Right cardiac atrium (tissue), 5 donors: ENCODE measurements at regions not wholly inside any gene's neighbourhood (a gene's known extent, or its start where the extent isn't known, plus 50 kb on each side); places are given as distances from the start of the nearest gene placed in this dataset.
"Not testable (repeated sequence)": the region's sequence is repeated elsewhere in the genome, so short reads cannot be mapped to it uniquely, and the experiment has no call there.

Experiments
- ATAC-seq, 2 donors: fragments of 200-7000 bp; cut with Tn5 transposase; one replicate each; pipeline versions ENCODE4 v1.8.0 to v1.9.1; 2020; ENCODE audit warnings: moderate library complexity in 2 of 2, mild to moderate bottlenecking in 1 of 2
- DNase-seq, 3 donors: peaks; one replicate each; pipeline ENCODE4 v3.0.0-alpha.2; 2020
- H3K27ac ChIP-seq: one replicate; pipeline ENCODE4 v1.5.1; 2013; ENCODE audit warnings: mild to moderate bottlenecking, low read length, control low read depth, moderate library complexity
- H3K27me3 ChIP-seq: one replicate; pipeline ENCODE4 v1.6.1; 2013; ENCODE audit not compliant: control insufficient read depth, insufficient read depth
- H3K4me1 ChIP-seq: one replicate; pipeline ENCODE4 v1.6.1; 2013; ENCODE audit warnings: low read length; ENCODE audit not compliant: control insufficient read depth, insufficient read depth
- H3K4me3 ChIP-seq: one replicate; pipeline ENCODE4 v1.5.1; 2013; ENCODE audit warnings: low read length, control low read depth
- H3K9me3 ChIP-seq: one replicate; pipeline ENCODE4 v1.6.1; 2013; ENCODE audit warnings: low read length; ENCODE audit not compliant: control insufficient read depth
- WGBS: extraction: QIAGEN DNeasy Blood & Tissue Kit; methylation state at CpG from one replicate; pipeline ENCODE4 v1.1.7; 2013; 5-methylcytosine and 5-hydroxymethylcytosine counted together
- intact Hi-C, 4 donors: fragments of 100-400 bp; cut with DNase I; formaldehyde crosslinking; loops; one replicate each; pipeline versions ENCODE4 v1.11.0 to v1.14.0; 2022 to 2023
- donor health status: healthy with polysubstance abuse.
- donor health status: DM: no; HTN: yes; CAD: no.
- donor health status: DM: no; HTN: no; CAD: no.
- donor health status: DM: no; HTN: yes; CAD: no; lungs with severe emphysema.
- donor health status: DM: yes; HTN: yes; CAD: no.

DNA sequence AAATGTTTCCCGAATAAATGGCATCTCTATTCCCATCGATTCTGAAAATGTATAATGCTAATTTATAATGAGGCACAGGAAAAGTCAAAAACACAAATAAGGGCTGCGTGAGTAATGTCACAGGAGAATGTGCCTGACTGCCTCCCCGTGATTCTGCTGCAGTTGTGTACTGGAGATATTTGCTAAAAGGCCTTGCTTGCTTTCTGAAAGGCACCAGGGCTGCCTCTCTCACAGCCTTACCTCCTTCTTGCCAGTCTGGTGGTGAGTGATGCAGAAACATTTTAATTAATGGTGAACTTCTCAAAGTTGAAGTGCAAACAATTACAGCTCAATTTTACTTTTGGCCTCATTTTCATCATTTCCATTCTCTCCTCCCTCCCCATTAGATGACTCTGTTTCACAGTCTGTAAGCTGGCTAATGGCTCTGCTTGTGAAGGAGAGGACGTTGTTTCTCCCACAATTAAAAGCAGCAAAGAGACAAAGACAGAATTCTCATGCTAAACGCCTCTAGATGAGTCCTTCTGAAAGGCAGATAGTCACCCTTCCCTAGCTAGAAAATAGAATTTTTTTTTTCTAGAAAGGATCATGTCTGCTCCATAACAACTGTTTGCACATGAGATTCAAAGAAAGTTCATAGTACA is 377.6 kb downstream of the MDFIC start:
- Histone ChIP-seq H3K4me3 (no peak overlapping the region), H3K27ac (no peak overlapping the region), H3K9me3 (no peaks in the 10 kb centered on the region), H3K27me3 (no peaks in the 10 kb centered on the region), H3K4me1 (no peaks in the 10 kb centered on the region)
- 67% methylated on average over 6 of the region's 6 CpGs for WGBS
- DNase-seq (no peak), ATAC-seq (no peak)
- intact Hi-C loops: no loop called here

DNA sequence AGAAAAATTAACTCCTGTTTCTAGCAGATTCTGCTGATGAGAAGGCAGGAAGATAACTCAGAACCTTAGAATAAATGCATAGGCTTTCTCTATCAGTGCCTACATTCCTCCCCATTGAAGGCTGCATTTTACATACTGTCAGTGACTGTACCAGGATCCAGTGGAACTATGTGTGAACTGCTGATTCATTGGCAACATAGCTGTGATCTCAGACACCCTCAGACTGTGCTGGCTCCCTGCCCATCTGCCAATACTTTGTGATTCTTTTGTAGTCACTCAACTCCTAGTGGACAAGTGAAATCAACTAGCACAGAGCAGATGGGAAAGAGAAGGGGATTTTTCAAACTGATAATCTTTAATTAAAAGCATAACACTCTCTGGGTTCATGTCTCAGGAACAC is 375.8 kb downstream of the MDFIC start:
- Histone ChIP-seq H3K4me1 (no peaks in the 10 kb centered on the region), H3K4me3 (no peak overlapping the region), H3K9me3 (no peaks in the 10 kb centered on the region), H3K27me3 (no peaks in the 10 kb centered on the region), H3K27ac (no peak overlapping the region)
- ATAC-seq (no peak), DNase-seq (peak; percentile 20 to 39 (median 30))
- intact Hi-C loops: no loop called here

DNA sequence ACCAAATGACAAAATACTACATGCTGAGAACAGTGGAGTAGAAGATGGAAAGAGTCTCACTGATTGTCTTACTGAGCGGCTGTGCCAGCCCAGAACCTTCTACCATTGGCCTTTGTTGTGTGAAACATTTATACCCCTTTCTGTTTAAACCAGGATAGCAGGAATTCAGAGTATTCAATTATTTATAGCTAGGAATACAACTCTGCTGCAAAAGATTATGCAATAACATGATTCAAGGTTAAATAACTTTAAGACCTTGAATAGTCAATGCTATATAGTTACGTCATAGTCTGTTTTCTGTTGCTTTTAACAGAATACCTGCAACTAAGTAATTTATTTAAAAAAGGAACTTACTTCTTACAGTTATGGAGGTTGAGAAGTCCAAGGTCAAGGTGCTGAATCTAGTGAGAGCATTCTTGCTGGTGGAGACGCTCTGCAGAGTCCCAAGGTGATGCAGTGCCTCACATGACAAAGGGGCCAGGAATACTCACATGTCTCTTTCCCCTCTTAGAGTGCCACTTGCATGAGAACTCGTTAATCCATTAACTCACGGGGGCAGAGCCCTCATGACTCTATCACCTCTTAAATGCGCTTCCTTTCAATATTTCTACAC is 371.8 kb downstream of the MDFIC start:
- H3K27me3 ChIP-seq: no peaks in the 10 kb centered on the region
- ATAC-seq: no peak
- no peak overlapping the region for H3K27ac ChIP-seq
- WGBS: 70% methylated on average over 6 of the region's 6 CpGs
- no peaks in the 10 kb centered on the region for H3K9me3 ChIP-seq
- no peak for DNase-seq
- intact Hi-C loops: no loop called here
- H3K4me3 ChIP-seq: no peak overlapping the region
- no peaks in the 10 kb centered on the region for H3K4me1 ChIP-seq

DNA sequence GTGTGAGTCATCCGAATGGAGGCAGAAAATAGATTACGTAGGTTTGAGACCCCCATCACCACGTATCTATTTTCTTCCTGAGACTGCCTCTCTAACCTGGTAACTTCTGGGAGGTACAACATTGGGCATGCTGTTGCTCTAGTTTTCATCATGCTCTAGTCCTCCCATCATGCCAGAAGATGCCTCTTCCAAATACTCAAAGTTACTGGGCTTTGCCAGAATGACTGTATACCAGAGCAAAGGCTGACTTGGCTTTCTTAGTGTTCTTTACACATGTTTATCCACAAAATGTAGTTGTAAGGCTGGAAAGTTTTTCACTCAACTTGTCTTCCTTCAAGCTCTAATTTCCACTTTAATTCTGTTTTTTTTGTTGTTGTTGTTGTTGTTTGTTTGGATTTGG is 370.5 kb downstream of the MDFIC start:
- Histone ChIP-seq H3K4me1 (no peaks in the 10 kb centered on the region), H3K27me3 (no peaks in the 10 kb centered on the region), H3K4me3 (no peak overlapping the region), H3K27ac (no peak overlapping the region), H3K9me3 (no peaks in the 10 kb centered on the region)
- ATAC-seq (no peak), DNase-seq (no peak)
- intact Hi-C loops: no loop called here
- WGBS: 89% methylated on average over 3 of the region's 3 CpGs

GRCh38 chr7:115289971-115290370 is 368.1 kb downstream of the MDFIC start:
- no peak for ATAC-seq
- no peak for DNase-seq
- Histone ChIP-seq H3K27me3 (no peaks in the 10 kb centered on the region), H3K27ac (no peak overlapping the region), H3K9me3 (no peaks in the 10 kb centered on the region), H3K4me1 (no peaks in the 10 kb centered on the region), H3K4me3 (no peak overlapping the region)
- intact Hi-C loops: no loop called here
- WGBS: 91% methylated on average over 2 of the region's 2 CpGs

- DNase-seq (no peak), ATAC-seq (no peak)
- 92% methylated on average over 1 of the region's 1 CpG for WGBS
- Histone ChIP-seq H3K9me3 (no peaks in the 10 kb centered on the region), H3K27me3 (no peaks in the 10 kb centered on the region), H3K4me1 (no peaks in the 10 kb centered on the region), H3K27ac (no peak overlapping the region), H3K4me3 (no peak overlapping the region)
- intact Hi-C loops: no loop called here
Observed at GRCh38 chr7:115276791-115277190, 354.9 kb downstream of the MDFIC start.

DNA sequence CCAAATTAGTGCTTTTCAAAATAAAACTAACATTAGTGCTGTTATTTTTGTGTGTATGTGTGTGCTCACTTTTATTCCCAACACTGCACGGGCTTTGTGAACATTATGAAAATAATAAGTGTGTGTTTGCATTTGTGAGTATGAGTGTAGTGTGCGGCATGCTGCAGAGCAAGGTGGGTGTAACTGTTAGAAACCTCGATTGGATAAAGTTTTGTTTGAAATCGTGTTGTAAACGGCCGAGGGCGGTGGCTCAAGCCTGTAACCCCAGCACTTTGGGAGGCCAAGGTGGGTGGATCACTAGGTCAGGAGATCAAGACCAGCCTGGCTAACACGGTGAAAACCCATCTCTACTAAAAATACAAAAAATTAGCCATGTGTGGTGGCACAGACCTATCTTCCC is 352.0 kb downstream of the MDFIC start:
- 87% methylated on average over 8 of the region's 8 CpGs for WGBS
- H3K27me3 ChIP-seq, DNase-seq, H3K4me3 ChIP-seq, H3K9me3 ChIP-seq, H3K27ac ChIP-seq, intact Hi-C loops, ATAC-seq, H3K4me1 ChIP-seq: not testable (repeated sequence)

DNA sequence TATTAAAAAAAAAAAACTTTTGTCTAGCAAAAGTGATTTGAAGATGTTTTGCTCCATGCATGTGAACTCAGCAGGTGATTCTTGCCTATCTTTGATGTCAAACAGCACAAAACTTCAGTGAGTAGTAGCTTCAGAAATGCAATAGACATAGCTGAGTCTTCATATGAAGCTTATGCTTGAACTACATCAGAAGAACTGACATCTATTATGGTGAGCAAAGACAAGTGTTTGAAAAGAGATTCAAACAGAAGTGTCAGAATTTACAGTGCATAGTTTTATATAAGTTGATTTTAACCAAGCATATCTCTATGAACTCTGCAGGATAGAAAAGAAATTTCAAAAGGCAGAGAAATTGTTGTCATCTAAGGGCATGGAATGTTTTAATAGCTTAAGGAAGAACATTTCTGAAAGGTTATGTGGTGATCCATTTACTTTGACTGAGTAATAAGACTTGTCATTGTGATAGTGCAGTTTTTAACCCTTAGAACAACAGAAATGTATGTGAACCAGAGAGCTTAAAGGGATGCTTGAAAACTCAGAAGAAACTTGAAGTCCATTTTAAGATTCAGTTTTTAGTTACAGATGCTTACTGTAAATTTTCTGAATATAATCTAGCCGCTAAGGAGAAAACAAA is 351.4 kb downstream of the MDFIC start:
- ATAC-seq: no peak
- DNase-seq: no peak
- WGBS: 84% methylated on average over 1 of the region's 1 CpG
- no peak overlapping the region for H3K4me3 ChIP-seq
- H3K27me3 ChIP-seq: no peaks in the 10 kb centered on the region
- no peak overlapping the region for H3K27ac ChIP-seq
- intact Hi-C loops: no loop called here
- H3K9me3 ChIP-seq: no peaks in the 10 kb centered on the region
- no peaks in the 10 kb centered on the region for H3K4me1 ChIP-seq

DNA sequence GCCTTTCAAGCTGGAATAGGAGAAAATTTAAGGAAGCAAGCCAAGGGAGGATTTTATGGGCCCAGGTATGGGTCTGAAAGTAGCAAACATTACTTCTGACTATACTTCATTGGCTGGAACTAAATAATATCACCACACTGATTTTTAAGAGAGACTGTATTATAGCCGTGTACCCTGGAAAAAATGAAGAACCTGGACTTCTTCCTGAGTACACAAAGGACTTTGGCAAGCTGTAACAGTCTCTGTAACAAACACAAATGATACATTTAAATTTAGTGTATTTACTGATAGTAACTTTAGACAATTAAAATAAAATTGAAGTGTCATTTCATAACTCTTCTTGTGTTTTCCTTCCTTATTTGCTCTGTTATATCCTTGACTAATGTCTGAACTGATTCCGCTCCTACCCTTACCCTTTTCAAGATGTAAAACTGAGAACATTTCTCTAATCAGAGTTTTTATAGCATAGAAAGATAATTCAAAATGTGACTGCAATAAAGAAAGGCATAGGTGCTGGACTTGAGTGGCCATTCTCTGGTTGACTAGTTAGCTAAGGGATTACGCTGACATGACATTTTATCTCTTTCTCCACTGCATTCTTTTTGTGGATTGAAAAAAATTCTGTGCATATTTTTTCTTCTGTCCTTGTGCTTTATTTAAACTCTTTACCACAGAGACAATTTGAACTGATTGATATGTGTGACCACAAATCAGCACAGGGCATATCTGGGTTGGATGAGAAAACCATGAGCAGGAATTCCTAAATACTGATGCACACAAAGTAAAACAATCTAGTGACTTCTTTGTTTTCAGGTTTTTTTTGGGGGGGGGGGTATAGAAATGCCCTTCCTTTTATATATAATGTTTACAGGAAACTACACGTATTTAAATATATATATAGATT is 349.7 kb downstream of the MDFIC start:
- H3K4me1 ChIP-seq: no peaks in the 10 kb centered on the region
- no peak for ATAC-seq
- H3K4me3 ChIP-seq: no peak overlapping the region
- no peak overlapping the region for H3K27ac ChIP-seq
- no peaks in the 10 kb centered on the region for H3K27me3 ChIP-seq
- intact Hi-C loops: no loop called here
- H3K9me3 ChIP-seq: no peaks in the 10 kb centered on the region
- WGBS: 72% methylated on average over 4 of the region's 4 CpGs
- no peak for DNase-seq

- intact Hi-C loops: no loop called here
- ATAC-seq: no peak
- DNase-seq: no peak
- H3K27ac ChIP-seq: no peak overlapping the region
- WGBS: 35% methylated on average over 1 of the region's 1 CpG
- no peaks in the 10 kb centered on the region for H3K9me3 ChIP-seq
- no peaks in the 10 kb centered on the region for H3K4me1 ChIP-seq
- H3K27me3 ChIP-seq: no peaks in the 10 kb centered on the region
- H3K4me3 ChIP-seq: no peak overlapping the region
Observed at GRCh38 chr7:115269486-115269885, 347.6 kb downstream of the MDFIC start.

DNA sequence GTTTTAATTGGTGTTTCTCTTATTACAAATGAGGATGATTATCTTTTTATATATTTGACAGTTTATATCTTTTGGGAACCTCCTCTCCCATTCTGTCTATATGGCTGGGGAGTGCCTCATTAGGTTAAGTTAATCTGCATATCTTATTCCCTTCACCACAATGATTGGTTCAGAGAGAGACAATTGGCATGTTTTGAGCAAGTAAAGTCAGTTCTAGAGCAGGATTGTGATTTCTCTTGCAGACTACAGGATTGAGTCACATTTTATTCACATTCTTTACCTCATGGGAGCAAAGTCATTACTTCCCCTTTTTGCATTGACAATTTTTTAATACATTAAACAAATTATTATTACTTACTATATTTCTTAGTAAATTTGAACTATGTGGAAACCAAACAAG is 345.6 kb downstream of the MDFIC start:
- Histone ChIP-seq H3K4me1 (no peaks in the 10 kb centered on the region), H3K4me3 (no peak overlapping the region), H3K9me3 (no peaks in the 10 kb centered on the region), H3K27ac (no peak overlapping the region), H3K27me3 (no peaks in the 10 kb centered on the region)
- intact Hi-C loops: no loop called here
- ATAC-seq (no peak), DNase-seq (no peak)
